ENCODE measurements at regions not wholly inside any gene's neighbourhood (a gene's known extent, or its start where the extent isn't known, plus 50 kb on each side); places are given as distances from the start of the nearest gene placed in this dataset.

GRCh38 chr2:206368484-206368883, 74.8 kb upstream of the ADAM23 start:
- DNase-seq (ENCODE audit: extremely low spot score, unreplicated experiment): no peak
- TF ChIP-seq, protein P1, sequence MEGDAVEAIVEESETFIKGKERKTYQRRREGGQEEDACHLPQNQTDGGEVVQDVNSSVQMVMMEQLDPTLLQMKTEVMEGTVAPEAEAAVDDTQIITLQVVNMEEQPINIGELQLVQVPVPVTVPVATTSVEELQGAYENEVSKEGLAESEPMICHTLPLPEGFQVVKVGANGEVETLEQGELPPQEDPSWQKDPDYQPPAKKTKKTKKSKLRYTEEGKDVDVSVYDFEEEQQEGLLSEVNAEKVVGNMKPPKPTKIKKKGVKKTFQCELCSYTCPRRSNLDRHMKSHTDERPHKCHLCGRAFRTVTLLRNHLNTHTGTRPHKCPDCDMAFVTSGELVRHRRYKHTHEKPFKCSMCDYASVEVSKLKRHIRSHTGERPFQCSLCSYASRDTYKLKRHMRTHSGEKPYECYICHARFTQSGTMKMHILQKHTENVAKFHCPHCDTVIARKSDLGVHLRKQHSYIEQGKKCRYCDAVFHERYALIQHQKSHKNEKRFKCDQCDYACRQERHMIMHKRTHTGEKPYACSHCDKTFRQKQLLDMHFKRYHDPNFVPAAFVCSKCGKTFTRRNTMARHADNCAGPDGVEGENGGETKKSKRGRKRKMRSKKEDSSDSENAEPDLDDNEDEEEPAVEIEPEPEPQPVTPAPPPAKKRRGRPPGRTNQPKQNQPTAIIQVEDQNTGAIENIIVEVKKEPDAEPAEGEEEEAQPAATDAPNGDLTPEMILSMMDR (conservative IDR thresholded peaks at IDR 0.05): no peak
- Mint-ChIP-seq H3K4me3 (no peak overlapping the region), H3K36me3 (no peaks in the 10 kb centered on the region), H3K27me3 (no peaks in the 10 kb centered on the region), H3K4me1 (ENCODE audit: unreplicated experiment) (no peaks in the 10 kb centered on the region), H3K27ac (no peak overlapping the region), H3K9me3 (peaks cover 5% of the 10 kb centered on the region)

DNA sequence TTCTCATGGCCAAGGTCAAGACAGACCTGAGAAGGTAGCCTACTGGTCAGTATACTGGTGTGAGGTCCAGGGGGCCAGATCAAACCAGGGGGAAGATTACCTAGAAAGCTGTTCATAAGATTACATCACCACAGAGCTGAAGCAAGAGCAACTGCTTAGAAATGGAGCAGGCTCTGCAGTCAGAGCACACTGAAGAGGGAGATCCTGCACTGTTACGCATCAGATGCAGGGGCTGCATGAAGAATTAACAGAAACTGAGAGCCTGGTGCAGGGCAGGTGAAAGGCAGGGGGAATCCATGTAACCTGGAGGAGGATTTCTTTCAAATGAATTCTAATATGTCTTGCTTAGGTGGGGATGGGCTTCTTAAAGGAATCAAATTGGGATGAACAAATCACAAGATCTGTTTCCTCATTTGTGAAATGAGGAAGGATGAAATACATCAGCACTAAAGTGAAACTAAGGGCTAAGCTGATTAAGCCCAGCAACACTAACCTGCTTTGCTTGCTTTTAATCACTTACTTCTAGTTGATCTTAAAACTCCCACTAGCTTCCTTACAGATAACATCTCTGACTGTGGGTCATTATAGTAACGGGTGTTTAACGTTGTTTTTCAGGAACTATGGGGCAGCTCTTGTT, 74.3 kb upstream of the ADAM23 start:
- TF ChIP-seq, protein P1 (conservative IDR thresholded peaks at IDR 0.05): no peak
- Mint-ChIP-seq H3K9me3 (peaks cover 5% of the 10 kb centered on the region), H3K36me3 (no peaks in the 10 kb centered on the region), H3K27ac (no peak overlapping the region), H3K4me1 (ENCODE audit: unreplicated experiment) (no peaks in the 10 kb centered on the region), H3K4me3 (no peak overlapping the region), H3K27me3 (no peaks in the 10 kb centered on the region)
- no peak for DNase-seq (ENCODE audit: extremely low spot score, unreplicated experiment)

- no peak for DNase-seq (ENCODE audit: extremely low spot score, unreplicated experiment)
- no peaks in the 10 kb centered on the region for H3K27me3 Mint-ChIP-seq
- TF ChIP-seq, protein P1 (conservative IDR thresholded peaks at IDR 0.05): no peak
- no peak overlapping the region for H3K27ac Mint-ChIP-seq
- no peaks in the 10 kb centered on the region for H3K4me1 Mint-ChIP-seq (ENCODE audit: unreplicated experiment)
- H3K9me3 Mint-ChIP-seq: peaks cover 10% of the 10 kb centered on the region
- no peak overlapping the region for H3K4me3 Mint-ChIP-seq
- H3K36me3 Mint-ChIP-seq: no peaks in the 10 kb centered on the region
Observed at GRCh38 chr2:206375956-206376355, 67.4 kb upstream of the ADAM23 start.

- no peak overlapping the region for H3K27ac Mint-ChIP-seq
- H3K4me3 Mint-ChIP-seq: no peak overlapping the region
- peaks cover 9% of the 10 kb centered on the region for H3K9me3 Mint-ChIP-seq
- no peak for DNase-seq (ENCODE audit: extremely low spot score, unreplicated experiment)
- H3K36me3 Mint-ChIP-seq: no peaks in the 10 kb centered on the region
- TF ChIP-seq, protein P1 (conservative IDR thresholded peaks at IDR 0.05): peak; percentile 19
- H3K27me3 Mint-ChIP-seq: no peaks in the 10 kb centered on the region
- no peaks in the 10 kb centered on the region for H3K4me1 Mint-ChIP-seq (ENCODE audit: unreplicated experiment)
Observed at GRCh38 chr2:206378835-206379234, 64.5 kb upstream of the ADAM23 start.

DNA sequence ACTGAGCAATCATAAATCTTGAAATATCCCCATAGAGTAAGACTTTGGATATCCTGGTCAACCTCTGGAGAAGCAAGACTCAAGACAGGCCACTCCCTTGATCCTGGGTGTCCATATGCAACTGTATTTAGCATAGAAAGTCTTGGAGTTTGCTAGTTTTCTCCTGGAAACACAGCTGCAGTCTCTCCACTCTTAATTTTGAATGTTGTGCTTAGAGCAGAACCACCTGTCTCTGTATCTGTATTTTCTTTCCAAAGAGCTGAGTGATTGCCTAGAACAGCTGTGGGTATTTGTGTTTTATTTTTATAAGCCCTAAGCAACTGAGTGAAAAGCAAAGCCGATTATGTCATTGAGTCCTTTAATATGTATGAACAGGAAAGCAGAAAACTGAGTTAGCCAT, 64.1 kb upstream of the ADAM23 start:
- no peaks in the 10 kb centered on the region for H3K36me3 Mint-ChIP-seq
- H3K27ac Mint-ChIP-seq: no peak overlapping the region
- H3K27me3 Mint-ChIP-seq: no peaks in the 10 kb centered on the region
- DNase-seq (ENCODE audit: extremely low spot score, unreplicated experiment): no peak
- H3K9me3 Mint-ChIP-seq: peaks cover 9% of the 10 kb centered on the region
- TF ChIP-seq, protein P1 (conservative IDR thresholded peaks at IDR 0.05): no peak
- no peak overlapping the region for H3K4me3 Mint-ChIP-seq
- no peaks in the 10 kb centered on the region for H3K4me1 Mint-ChIP-seq (ENCODE audit: unreplicated experiment)

DNA sequence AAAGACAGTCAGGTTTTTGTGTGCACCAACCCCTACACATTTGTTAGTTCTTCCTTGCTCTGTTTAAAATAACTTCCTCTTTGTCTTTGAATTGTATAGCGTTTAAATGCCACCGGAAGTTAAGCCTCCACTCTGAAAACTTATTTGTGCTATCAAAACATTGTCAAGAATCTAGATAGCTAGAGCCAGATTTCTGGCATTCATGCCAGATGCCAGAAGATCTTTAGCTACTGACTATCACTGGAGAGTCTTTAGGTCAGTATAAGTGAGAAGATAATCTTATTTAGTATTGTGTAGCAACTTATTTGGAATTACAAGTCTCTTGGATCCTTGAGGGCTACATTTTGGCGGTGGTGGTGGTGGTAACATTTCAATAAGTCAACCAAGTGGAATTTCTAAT, 63.4 kb upstream of the ADAM23 start:
- Mint-ChIP-seq H3K4me3 (no peak overlapping the region), H3K36me3 (no peaks in the 10 kb centered on the region), H3K4me1 (ENCODE audit: unreplicated experiment) (no peaks in the 10 kb centered on the region), H3K9me3 (peaks cover 9% of the 10 kb centered on the region), H3K27me3 (no peaks in the 10 kb centered on the region), H3K27ac (no peak overlapping the region)
- DNase-seq (ENCODE audit: extremely low spot score, unreplicated experiment): no peak
- TF ChIP-seq, protein P1 (conservative IDR thresholded peaks at IDR 0.05): no peak
